Mucosa of descending colon (tissue), 3 donors: ENCODE measurements at regions not wholly inside any gene's neighbourhood (a gene's known extent, or its start where the extent isn't known, plus 50 kb on each side); places are given as distances from the start of the nearest gene placed in this dataset.

Experiments
- ATAC-seq: fragments of 200-7000 bp; cut with Tn5 transposase; one replicate; pipeline ENCODE4 v1.9.1; 2020; ENCODE audit warnings: mild to moderate bottlenecking, moderate library complexity
- DNase-seq, 3 donors: peaks; one replicate each; pipeline ENCODE4 v3.0.0-alpha.2; 2020
- H3K36me3 ChIP-seq: fragments of 200-600 bp; one replicate; pipeline ENCODE4 v1.8.0; 2021; ENCODE audit warnings: low read depth, mild to moderate bottlenecking
- H3K4me1 ChIP-seq: fragments of 200-600 bp; one replicate; pipeline ENCODE4 v1.8.0; 2021; ENCODE audit warnings: low read depth, mild to moderate bottlenecking
- H3K4me3 ChIP-seq: fragments of 200-600 bp; one replicate; pipeline ENCODE4 v1.8.0; 2021; ENCODE audit warnings: mild to moderate bottlenecking
- H3K9me3 ChIP-seq: fragments of 200-600 bp; one replicate; pipeline ENCODE4 v1.8.0; 2021; ENCODE audit warnings: mild to moderate bottlenecking
- intact Hi-C, 2 donors: fragments of 100-400 bp; cut with DNase I in 1 of 2; cut with micrococcal nuclease in 1 of 2; formaldehyde crosslinking; loops; one replicate each; pipeline versions ENCODE4 v1.11.0 to v1.11.1; 2022; cut with DNase I, micrococcal nuclease
- TF ChIP-seq, protein P1 (sequence below): fragments of 200-600 bp; IDR thresholded peaks from one replicate; pipeline ENCODE4 v1.8.0; 2022; ENCODE audit warnings: antibody characterized with exemption, mild to moderate bottlenecking
- donor health status: DM: no; HTN: no; CAD: no; lungs with moderate emphysema.
- donor health status: DM: no; HTN: no; CAD: no.
- donor health status: DM: no; HTN: yes; CAD: no.

DNA sequence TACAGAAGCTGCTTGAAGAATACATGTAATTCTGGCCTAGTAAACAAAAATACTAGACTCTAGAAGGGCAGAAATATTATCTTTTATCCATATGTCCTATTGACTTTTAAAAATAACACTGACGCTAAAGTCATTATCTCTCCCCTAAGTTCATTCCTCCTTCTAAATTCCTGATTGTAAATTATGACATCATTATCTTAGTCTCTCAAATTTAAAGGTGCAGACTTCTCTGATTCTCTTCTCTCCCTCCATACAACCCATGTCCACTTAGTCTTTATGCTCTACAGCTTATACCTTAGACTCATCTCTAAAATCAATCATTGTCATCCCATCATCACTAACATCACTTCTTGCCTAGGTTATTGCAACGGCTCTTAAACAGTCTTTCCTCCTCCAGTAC is 327.9 kb upstream of the GRIA3 start:
- no peak overlapping the region for H3K4me3 ChIP-seq
- ATAC-seq (no peak), DNase-seq (no peak)
- H3K9me3 ChIP-seq = no peaks in the 10 kb centered on the region
- intact Hi-C loops = no loop called here
- TF ChIP-seq, protein P1, sequence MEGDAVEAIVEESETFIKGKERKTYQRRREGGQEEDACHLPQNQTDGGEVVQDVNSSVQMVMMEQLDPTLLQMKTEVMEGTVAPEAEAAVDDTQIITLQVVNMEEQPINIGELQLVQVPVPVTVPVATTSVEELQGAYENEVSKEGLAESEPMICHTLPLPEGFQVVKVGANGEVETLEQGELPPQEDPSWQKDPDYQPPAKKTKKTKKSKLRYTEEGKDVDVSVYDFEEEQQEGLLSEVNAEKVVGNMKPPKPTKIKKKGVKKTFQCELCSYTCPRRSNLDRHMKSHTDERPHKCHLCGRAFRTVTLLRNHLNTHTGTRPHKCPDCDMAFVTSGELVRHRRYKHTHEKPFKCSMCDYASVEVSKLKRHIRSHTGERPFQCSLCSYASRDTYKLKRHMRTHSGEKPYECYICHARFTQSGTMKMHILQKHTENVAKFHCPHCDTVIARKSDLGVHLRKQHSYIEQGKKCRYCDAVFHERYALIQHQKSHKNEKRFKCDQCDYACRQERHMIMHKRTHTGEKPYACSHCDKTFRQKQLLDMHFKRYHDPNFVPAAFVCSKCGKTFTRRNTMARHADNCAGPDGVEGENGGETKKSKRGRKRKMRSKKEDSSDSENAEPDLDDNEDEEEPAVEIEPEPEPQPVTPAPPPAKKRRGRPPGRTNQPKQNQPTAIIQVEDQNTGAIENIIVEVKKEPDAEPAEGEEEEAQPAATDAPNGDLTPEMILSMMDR = no peak
- H3K36me3 ChIP-seq = no peaks in the 10 kb centered on the region
- H3K4me1 ChIP-seq = no peaks in the 10 kb centered on the region

GRCh38 chrX:122857734-122858133 is 326.3 kb upstream of the GRIA3 start:
- no peak for ATAC-seq

GRCh38 chrX:122863067-122863466 is 321.0 kb upstream of the GRIA3 start:
- Histone ChIP-seq H3K4me3 (no peak overlapping the region), H3K36me3 (no peaks in the 10 kb centered on the region), H3K9me3 (no peaks in the 10 kb centered on the region), H3K4me1 (no peaks in the 10 kb centered on the region)
- DNase-seq = no peak
- TF ChIP-seq, protein P1 = no peak
- no peak for ATAC-seq
- intact Hi-C loops = no loop called here

More at GRCh38 chrX:122857734-122858133, 326.3 kb upstream of the GRIA3 start:
- H3K4me3 ChIP-seq = no peak overlapping the region
- no peaks in the 10 kb centered on the region for H3K4me1 ChIP-seq
- H3K9me3 ChIP-seq = no peaks in the 10 kb centered on the region
- TF ChIP-seq, protein P1 = no peak
- intact Hi-C loops = no loop called here
- H3K36me3 ChIP-seq = no peaks in the 10 kb centered on the region
- DNase-seq = no peak

GRCh38 chrX:122866532-122866931 is 317.5 kb upstream of the GRIA3 start:
- intact Hi-C loops = no loop called here
- Histone ChIP-seq H3K9me3 (no peaks in the 10 kb centered on the region), H3K36me3 (no peaks in the 10 kb centered on the region), H3K4me3 (no peak overlapping the region), H3K4me1 (no peaks in the 10 kb centered on the region)
- TF ChIP-seq, protein P1 = no peak
- DNase-seq = no peak
- ATAC-seq = no peak

GRCh38 chrX:122868631-122869030 is 315.4 kb upstream of the GRIA3 start:
- DNase-seq (no peak), ATAC-seq (no peak)
- no peaks in the 10 kb centered on the region for H3K9me3 ChIP-seq
- TF ChIP-seq, protein P1 = no peak
- intact Hi-C loops = no loop called here
- H3K4me1 ChIP-seq = no peaks in the 10 kb centered on the region
- H3K36me3 ChIP-seq = no peaks in the 10 kb centered on the region
- no peak overlapping the region for H3K4me3 ChIP-seq

GRCh38 chrX:122869171-122869570 is 314.9 kb upstream of the GRIA3 start:
- ATAC-seq (no peak), DNase-seq (no peak)
- H3K4me1 ChIP-seq = no peaks in the 10 kb centered on the region
- TF ChIP-seq, protein P1 = no peak
- no peaks in the 10 kb centered on the region for H3K36me3 ChIP-seq
- intact Hi-C loops = no loop called here
- H3K4me3 ChIP-seq = no peak overlapping the region
- no peaks in the 10 kb centered on the region for H3K9me3 ChIP-seq
